ENCODE measurements at regions not wholly inside any gene's neighbourhood (a gene's known extent, or its start where the extent isn't known, plus 50 kb on each side); places are given as distances from the start of the nearest gene placed in this dataset.

DNA sequence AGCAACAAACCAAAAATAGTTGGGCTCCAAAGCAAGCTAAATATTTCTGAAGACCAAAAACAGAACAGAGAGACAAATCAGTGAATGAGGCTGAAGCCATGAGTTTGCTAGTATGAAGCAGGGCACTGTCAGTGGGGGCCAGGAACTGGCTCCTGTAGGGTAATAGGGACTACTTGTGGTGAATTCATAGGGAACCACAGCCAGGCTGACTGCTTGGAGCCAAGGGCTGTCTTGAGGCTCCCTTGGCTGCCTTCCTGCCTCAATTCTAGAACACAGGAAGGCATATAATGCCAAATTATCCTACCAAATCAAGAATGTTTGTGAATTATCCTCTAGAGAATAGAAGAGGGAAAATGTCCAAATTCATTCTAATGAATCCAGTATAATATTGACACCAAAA, 406.0 kb downstream of the CCDC85A start:
- no peak for TF ChIP-seq POLR2A (IDR thresholded peaks at IDR 0.05; ENCODE audit: low read depth, low read length)
- no peak for TF ChIP-seq POLR2AphosphoS5 (IDR thresholded peaks at IDR 0.05; ENCODE audit: low read depth, low read length)
- no peak for TF ChIP-seq TAF1 (IDR thresholded peaks at IDR 0.05; ENCODE audit: borderline replicate concordance, low read depth, low read length)

Data from GM12892 (cell line).